H9 (cell line): ENCODE measurements at regions not wholly inside any gene's neighbourhood (a gene's known extent, or its start where the extent isn't known, plus 50 kb on each side); places are given as distances from the start of the nearest gene placed in this dataset.

Source experiments
- DNase-seq: peaks from one replicate; pipeline ENCODE4 v3.0.0-alpha.2; 2017
- H2AFZ ChIP-seq: one replicate; pipeline ENCODE4 v1.6.1; 2013; ENCODE audit warnings: mild to moderate bottlenecking, low read length, control low read depth, moderate library complexity
- H2AK5ac ChIP-seq: 2 replicates; pipeline ENCODE4 v1.6.1; 2013; ENCODE audit warnings: low read length, control low read depth, mixed read lengths; ENCODE audit not compliant: insufficient read length
- H2BK120ac ChIP-seq: one replicate; pipeline ENCODE4 v1.6.1; 2013; ENCODE audit warnings: low read depth, mild to moderate bottlenecking, low read length, control low read depth, inconsistent platforms; ENCODE audit not compliant: poor library complexity, severe bottlenecking
- H2BK12ac ChIP-seq: 2 replicates; pipeline ENCODE4 v1.6.1; 2013; ENCODE audit warnings: low read length, control low read depth, mixed read lengths, low read depth; ENCODE audit not compliant: insufficient read length
- H2BK15ac ChIP-seq: 2 replicates; pipeline ENCODE4 v1.6.1; 2013; ENCODE audit warnings: low read depth, low read length, control low read depth
- H2BK20ac ChIP-seq: one replicate; pipeline ENCODE4 v1.6.1; 2013; ENCODE audit warnings: low read depth, mild to moderate bottlenecking, low read length, control low read depth, inconsistent platforms; ENCODE audit not compliant: poor library complexity, severe bottlenecking
- H2BK5ac ChIP-seq: 2 replicates; pipeline ENCODE4 v1.6.1; 2013; ENCODE audit warnings: low read length, control low read depth, mixed read lengths; ENCODE audit not compliant: insufficient read length
- H3K14ac ChIP-seq: 2 replicates; pipeline ENCODE4 v1.6.1; 2013; ENCODE audit warnings: low read length, control low read depth; ENCODE audit not compliant: insufficient read depth
- H3K18ac ChIP-seq: 2 replicates; pipeline ENCODE4 v1.6.1; 2013; ENCODE audit warnings: low read depth, mild to moderate bottlenecking, mixed read lengths, low read length, control low read depth; ENCODE audit not compliant: insufficient read length
- H3K23ac ChIP-seq: 2 replicates; pipeline ENCODE4 v1.6.1; 2013; ENCODE audit warnings: low read length, control low read depth, mixed read lengths, low read depth; ENCODE audit not compliant: insufficient read length
- H3K23me2 ChIP-seq: 2 replicates; pipeline ENCODE4 v1.6.1; 2013; ENCODE audit warnings: low read depth, mild to moderate bottlenecking, mixed read lengths, low read length, control low read depth; ENCODE audit not compliant: insufficient read length, poor library complexity, severe bottlenecking
- H3K27ac ChIP-seq: 2 replicates; pipeline ENCODE4 v1.5.1; 2013; ENCODE audit warnings: low read length, control low read depth, mixed read lengths, low read depth; ENCODE audit not compliant: insufficient read length
- H3K27me3 ChIP-seq: 2 replicates; pipeline ENCODE4 v1.6.1; 2013; ENCODE audit warnings: low read length, control low read depth, inconsistent platforms; ENCODE audit not compliant: insufficient read depth
- H3K4ac ChIP-seq: 2 replicates; pipeline ENCODE4 v1.6.1; 2013; ENCODE audit warnings: low read depth, mild to moderate bottlenecking, control low read depth, inconsistent platforms, low read length, moderate library complexity
- H3K4me1 ChIP-seq: 2 replicates; pipeline ENCODE4 v1.6.1; 2013; ENCODE audit warnings: low read length, control low read depth, inconsistent platforms; ENCODE audit not compliant: insufficient read depth
- H3K4me2 ChIP-seq: 2 replicates; pipeline ENCODE4 v1.6.1; 2013; ENCODE audit warnings: low read length, control low read depth, mixed read lengths; ENCODE audit not compliant: insufficient read length, insufficient read depth
- H3K56ac ChIP-seq: 2 replicates; pipeline ENCODE4 v1.6.1; 2013; ENCODE audit warnings: low read depth, mild to moderate bottlenecking, mixed read lengths, low read length, control low read depth; ENCODE audit not compliant: insufficient read length
- H3K79me1 ChIP-seq: 2 replicates; pipeline ENCODE4 v1.6.1; 2013; ENCODE audit warnings: low read depth, mild to moderate bottlenecking, moderate library complexity, low read length, control low read depth, inconsistent platforms; ENCODE audit not compliant: insufficient read depth, poor library complexity, severe bottlenecking
- H3K79me2 ChIP-seq: 2 replicates; pipeline ENCODE4 v1.6.1; 2013; ENCODE audit warnings: low read length, control low read depth, inconsistent platforms; ENCODE audit not compliant: insufficient read depth
- H3K9ac ChIP-seq: 2 replicates; pipeline ENCODE4 v1.6.1; 2013; ENCODE audit warnings: low read length, control low read depth, mixed read lengths; ENCODE audit not compliant: insufficient read length; ENCODE audit errors: extremely low read depth
- H3K9me3 ChIP-seq: one replicate; pipeline ENCODE4 v1.6.1; 2013; ENCODE audit warnings: low read depth, low read length, inconsistent platforms; ENCODE audit not compliant: control insufficient read depth
- H3T11ph ChIP-seq: one replicate; pipeline ENCODE4 v1.6.1; 2013; ENCODE audit warnings: mild to moderate bottlenecking, low read length, control low read depth, inconsistent platforms
- H4K20me1 ChIP-seq: one replicate; pipeline ENCODE4 v1.6.1; 2013; ENCODE audit not compliant: control insufficient read depth, insufficient read length, insufficient read depth
- H4K5ac ChIP-seq: 2 replicates; pipeline ENCODE4 v1.6.1; 2013; ENCODE audit warnings: low read depth, mild to moderate bottlenecking, mixed read lengths, low read length, control low read depth; ENCODE audit not compliant: insufficient read length
- H4K8ac ChIP-seq: replicated peaks from 2 replicates; pipeline ENCODE4 v1.6.1; 2013; ENCODE audit warnings: low read length, control low read depth, mixed read lengths, low read depth; ENCODE audit not compliant: insufficient read length
- H4K91ac ChIP-seq: 2 replicates; pipeline ENCODE4 v1.6.1; 2013; ENCODE audit warnings: low read depth, mild to moderate bottlenecking, moderate library complexity, mixed read lengths, low read length, control low read depth; ENCODE audit not compliant: insufficient read length
- H3K27ac Mint-ChIP-seq, 3 experiments: 2 replicates in 2 of 3; 3 replicates in 1 of 3; pipeline ENCODE4 v1.8.0; 2020 to 2021; ENCODE audit warnings: mixed read lengths in 3 of 3, mild to moderate bottlenecking in 1 of 3, moderate library complexity in 1 of 3
- H3K27me3 Mint-ChIP-seq: 2 replicates; pipeline ENCODE4 v1.8.0; 2021; ENCODE audit warnings: low read depth, mild to moderate bottlenecking, moderate library complexity, mixed read lengths
- H3K36me3 Mint-ChIP-seq, 3 experiments: 2 replicates in 2 of 3; 3 replicates in 1 of 3; pipeline ENCODE4 v1.8.0; 2020 to 2021; ENCODE audit warnings: low read depth in 3 of 3, mixed read lengths in 3 of 3; ENCODE audit not compliant: insufficient read depth in 1 of 3
- H3K4me1 Mint-ChIP-seq, 2 experiments: 2 replicates each; pipeline ENCODE4 v1.8.0; 2020; ENCODE audit warnings: mixed read lengths in 2 of 2
- H3K4me3 Mint-ChIP-seq, 2 experiments: 2 replicates in 1 of 2; 3 replicates in 1 of 2; pipeline ENCODE4 v1.8.0; 2020 to 2021; ENCODE audit warnings: mild to moderate bottlenecking in 2 of 2, mixed read lengths in 2 of 2, moderate library complexity in 1 of 2
- H3K9me3 Mint-ChIP-seq, 2 experiments: 2 replicates in 1 of 2; 3 replicates in 1 of 2; pipeline ENCODE4 v1.8.0; 2020; ENCODE audit warnings: mild to moderate bottlenecking in 2 of 2, mixed read lengths in 2 of 2, moderate library complexity in 1 of 2
- TF ChIP-seq, protein P1 (sequence below): fragments of 200-600 bp; sonication (generic); conservative IDR thresholded peaks from 3 replicates; pipeline ENCODE4 v1.8.0; 2021; ENCODE audit warnings: antibody characterized with exemption, mild to moderate bottlenecking

GRCh38 chr6:113802779-113803178, 54.4 kb upstream of the MARCKS start:
- TF ChIP-seq, protein P1, sequence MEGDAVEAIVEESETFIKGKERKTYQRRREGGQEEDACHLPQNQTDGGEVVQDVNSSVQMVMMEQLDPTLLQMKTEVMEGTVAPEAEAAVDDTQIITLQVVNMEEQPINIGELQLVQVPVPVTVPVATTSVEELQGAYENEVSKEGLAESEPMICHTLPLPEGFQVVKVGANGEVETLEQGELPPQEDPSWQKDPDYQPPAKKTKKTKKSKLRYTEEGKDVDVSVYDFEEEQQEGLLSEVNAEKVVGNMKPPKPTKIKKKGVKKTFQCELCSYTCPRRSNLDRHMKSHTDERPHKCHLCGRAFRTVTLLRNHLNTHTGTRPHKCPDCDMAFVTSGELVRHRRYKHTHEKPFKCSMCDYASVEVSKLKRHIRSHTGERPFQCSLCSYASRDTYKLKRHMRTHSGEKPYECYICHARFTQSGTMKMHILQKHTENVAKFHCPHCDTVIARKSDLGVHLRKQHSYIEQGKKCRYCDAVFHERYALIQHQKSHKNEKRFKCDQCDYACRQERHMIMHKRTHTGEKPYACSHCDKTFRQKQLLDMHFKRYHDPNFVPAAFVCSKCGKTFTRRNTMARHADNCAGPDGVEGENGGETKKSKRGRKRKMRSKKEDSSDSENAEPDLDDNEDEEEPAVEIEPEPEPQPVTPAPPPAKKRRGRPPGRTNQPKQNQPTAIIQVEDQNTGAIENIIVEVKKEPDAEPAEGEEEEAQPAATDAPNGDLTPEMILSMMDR, result no peak
- H3T11ph ChIP-seq, result no peak overlapping the region
- H2AFZ ChIP-seq, result no peak overlapping the region
- Mint-ChIP-seq H3K27me3 (no peaks in the 10 kb centered on the region), H3K27ac (no peak overlapping the region), H3K9me3 (no peaks in the 10 kb centered on the region), H3K36me3 (no peaks in the 10 kb centered on the region), H3K4me1 (no peaks in the 10 kb centered on the region), H3K4me3 (no peak overlapping the region)
- no peak overlapping the region for H4K5ac ChIP-seq
- H2BK5ac ChIP-seq, result no peak overlapping the region
- no peaks in the 10 kb centered on the region for H3K79me2 ChIP-seq
- no peak overlapping the region for H3K18ac ChIP-seq
- no peak overlapping the region for H2BK20ac ChIP-seq
- no peak overlapping the region for H2AK5ac ChIP-seq
- no peak overlapping the region for H3K4me2 ChIP-seq
- H3K9ac ChIP-seq, result no peak overlapping the region
- no peaks in the 10 kb centered on the region for H3K27me3 ChIP-seq
- H3K56ac ChIP-seq, result no peak overlapping the region
- no peaks in the 10 kb centered on the region for H3K79me1 ChIP-seq
- no peak overlapping the region for H3K14ac ChIP-seq
- H4K20me1 ChIP-seq, result no peaks in the 10 kb centered on the region
- H3K4me1 ChIP-seq, result no peaks in the 10 kb centered on the region
- H3K23me2 ChIP-seq, result no peaks in the 10 kb centered on the region
- no peak for DNase-seq
- no peak overlapping the region for H2BK15ac ChIP-seq
- no peak overlapping the region for H4K91ac ChIP-seq
- H4K8ac ChIP-seq, result no peak overlapping the region
- H3K27ac ChIP-seq, result no peak overlapping the region
- H2BK120ac ChIP-seq, result no peak overlapping the region
- H3K9me3 ChIP-seq, result no peaks in the 10 kb centered on the region
- H3K23ac ChIP-seq, result no peak overlapping the region
- H2BK12ac ChIP-seq, result no peak overlapping the region
- H3K4ac ChIP-seq, result no peak overlapping the region
